ENCODE measurements at regions not wholly inside any gene's neighbourhood (a gene's known extent, or its start where the extent isn't known, plus 50 kb on each side); places are given as distances from the start of the nearest gene placed in this dataset.

DNA sequence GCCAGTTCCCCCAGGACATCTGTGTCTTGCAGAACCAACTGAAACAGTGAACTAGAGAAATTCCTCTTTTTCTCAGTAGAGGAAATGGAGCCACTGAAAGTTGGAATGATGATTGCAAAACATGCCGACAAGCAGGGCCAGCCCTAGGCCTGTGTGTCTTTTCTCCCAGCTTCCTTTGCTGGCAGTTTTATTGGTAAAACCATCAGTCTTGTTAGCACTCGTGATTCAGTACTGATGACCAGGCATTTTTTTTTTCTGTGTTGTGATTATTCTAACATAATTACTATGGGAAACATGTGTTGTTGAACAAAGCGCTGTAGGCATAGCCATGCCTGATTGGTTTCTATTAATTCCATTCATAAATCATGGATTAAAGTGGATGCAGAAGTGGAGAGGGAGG, 620.7 kb downstream of the AACS start:
- no peak for DNase-seq

DNA sequence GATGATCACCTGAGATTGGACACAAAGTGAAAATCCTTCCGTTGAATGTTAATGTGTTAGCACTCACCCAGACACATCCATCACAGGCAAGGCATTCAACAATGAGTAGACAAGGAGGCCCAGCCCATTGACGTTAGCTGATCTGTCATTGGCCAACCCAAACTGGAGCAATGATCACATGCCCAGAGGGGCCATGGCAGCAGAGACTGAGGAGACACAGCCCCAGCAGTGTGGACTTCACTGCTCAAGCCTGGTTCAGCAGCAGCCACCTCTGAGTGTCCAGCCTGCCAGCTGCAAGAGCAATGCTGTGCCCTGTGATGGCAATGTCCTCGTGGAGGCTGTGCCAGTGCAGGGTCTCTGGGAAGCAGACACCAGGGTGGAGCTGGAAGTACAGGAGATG, 622.2 kb downstream of the AACS start:
- no peak for DNase-seq

DNA sequence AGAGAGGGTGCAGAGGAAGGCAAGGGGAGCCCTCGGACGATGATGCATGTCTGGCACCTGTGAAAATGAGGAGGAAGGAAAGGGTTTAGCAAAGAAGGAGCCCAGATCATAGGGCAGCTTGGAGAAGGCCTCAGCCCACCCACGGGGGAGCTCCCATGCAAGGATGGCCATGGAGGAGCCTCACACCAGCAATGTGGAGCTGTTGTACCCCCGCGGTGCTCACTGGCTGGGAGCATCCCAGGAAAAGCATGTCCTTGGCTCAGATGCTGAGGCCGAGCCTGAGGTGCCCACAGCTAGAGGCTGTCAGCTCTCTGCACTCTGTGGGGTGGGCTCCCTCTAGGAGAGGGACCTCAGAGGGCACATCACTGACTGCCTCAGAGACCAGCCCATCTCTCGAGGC, 622.6 kb downstream of the AACS start:
- no peak for DNase-seq

DNA sequence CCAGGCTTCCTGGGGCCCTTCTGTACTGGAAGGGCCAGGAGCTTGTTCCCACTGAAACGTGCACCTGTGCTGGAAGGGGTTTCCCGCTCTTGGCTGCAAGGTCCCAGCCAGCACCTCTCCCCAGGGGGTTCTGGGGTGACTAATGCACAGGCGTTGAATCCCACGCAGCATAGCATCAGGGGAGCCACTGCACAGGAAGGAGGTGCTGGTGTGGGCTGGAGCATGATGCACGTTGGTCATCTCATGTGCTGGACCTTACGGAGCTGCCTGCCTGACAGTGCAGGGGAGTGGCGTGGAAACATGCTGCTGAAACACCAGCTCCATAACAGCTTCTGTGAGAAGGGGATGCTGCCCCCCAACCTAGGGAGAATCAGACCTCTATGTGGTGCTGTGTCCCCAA, 623.0 kb downstream of the AACS start:
- no peak for DNase-seq

DNA sequence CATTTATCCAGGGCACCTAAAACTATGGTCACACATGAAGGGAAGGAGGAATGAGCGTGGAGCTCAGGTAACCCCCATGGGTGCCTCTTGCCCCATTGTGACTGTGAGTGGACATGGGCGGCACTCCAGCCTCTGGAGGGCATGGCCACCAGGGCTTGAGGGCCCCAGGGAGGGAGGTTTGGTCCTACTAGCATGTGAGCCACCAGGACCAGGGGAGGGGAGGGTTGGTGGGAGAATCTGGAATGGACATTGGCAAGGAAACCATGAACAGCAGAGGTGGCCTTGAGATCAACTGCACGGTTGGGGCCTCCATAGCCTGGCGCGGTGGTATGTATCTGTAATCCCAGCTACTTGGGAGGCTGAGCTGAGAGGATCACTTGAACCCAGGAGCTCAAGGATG, 623.6 kb downstream of the AACS start:
- no peak for DNase-seq

DNA sequence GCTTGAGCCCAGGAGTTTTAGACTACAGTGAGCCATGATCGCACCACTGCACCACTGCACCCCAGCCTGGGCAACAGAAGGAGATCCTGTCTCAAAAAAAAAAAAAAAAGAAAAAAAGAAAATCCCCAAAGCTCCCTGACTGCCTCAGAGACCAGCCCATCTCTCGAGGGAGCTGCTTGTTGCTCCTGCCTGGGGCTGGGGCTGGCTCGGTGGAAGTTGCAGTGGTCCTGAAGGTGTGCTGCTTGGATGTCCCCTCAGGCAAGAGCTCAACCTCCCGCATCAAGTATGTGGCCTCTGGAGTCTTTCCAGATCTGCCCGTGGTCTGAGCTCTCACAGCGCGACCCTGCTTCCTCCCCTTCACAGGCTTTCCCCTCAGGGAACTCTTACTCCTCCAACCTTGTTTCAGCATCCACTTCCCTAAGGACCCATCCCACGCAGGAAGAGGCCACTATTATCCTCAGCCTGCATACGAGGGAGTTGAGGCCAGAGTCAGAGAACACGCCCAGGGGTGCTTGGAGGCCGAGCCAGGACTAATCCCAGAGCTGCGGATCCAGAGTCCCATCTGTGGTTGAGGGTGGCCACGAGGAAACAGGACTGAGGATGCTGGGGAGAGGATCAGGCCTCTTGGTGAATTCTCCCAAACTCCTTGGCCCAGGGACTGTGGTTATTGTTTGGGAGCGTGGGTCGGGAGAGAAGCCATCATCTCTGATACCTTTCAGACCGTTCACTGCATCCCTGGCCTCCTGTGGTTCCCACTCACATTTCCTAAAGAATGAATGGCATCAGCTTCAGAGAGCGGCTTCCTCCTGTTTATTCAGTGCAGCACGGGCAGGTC, 624.6 kb downstream of the AACS start:
- DNase-seq = no peak

DNA sequence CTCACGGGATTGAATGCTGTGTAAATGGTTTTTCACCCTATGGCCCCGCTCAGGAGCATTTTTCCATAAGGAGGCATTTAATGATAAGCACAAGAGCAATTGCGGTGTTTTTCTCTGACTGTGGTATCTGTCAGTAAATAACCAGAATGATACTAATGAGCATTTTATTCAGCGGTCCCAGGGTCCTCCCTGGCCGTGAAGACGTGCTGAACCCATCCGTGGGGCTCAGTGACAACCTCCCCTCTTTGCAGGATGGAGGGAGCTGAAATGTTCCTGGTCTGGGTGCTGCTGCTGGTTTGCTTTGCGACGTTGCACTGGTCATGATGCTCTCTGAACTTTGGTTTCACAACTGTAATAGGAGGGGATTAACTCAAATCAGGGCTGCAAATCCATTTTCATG, 625.6 kb downstream of the AACS start:
- DNase-seq = no peak

DNA sequence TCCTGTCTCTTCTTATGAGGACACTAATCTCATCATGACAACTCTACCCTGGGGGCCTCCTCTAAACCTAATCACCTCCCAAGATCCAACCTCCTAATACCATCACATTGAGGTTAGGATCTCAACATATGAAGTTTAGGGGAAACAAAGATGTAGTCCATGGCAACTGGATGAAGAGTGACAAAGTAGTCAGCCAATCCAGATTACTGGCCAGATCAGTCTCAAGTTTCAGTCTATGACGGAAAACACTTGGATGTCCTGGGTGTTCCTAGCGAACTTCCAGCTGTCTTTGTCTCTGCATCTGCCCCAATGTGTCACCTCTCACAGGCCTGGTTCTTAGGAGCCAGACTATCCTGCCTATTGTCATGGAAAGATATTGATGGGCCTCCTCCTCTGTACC, 630.8 kb downstream of the AACS start:
- no peak for DNase-seq

DNA sequence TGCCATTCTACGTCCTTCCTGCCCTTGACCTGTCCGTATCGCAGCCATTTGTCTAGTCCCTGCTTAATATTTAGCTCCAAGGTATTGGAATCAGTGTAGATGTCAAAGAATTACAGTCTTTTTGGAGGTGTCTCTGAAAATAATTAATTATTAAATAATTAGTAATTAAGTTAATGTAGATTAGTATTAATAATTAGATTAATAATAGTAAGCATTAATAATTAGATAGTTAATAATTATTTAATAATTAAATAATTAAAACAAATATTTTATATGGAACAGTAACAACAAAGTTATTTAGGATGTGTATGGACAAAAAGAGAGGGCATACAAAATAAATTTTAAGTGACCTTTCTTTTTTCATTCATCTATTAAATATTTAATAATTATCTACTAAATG, 639.6 kb downstream of the AACS start:
- no peak for DNase-seq

DNA sequence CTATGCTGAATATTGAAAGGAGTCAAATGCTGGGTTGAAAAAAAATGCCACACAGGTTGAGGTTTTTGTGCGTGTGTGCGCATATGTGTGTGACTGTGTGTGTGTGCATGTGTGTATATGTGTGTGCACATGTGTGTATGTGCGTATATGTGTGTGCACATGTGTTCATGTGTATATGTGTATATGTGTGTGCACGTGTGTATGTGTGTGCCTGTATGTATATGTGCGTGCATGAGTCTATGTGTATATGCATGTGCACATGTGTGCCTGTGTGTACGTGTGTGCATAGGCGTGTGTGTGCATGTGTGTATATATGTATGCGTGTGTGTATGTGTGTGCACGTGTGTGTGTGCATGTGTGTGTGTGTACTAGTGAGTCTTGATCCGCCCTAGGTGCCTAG, 655.7 kb downstream of the AACS start:
- DNase-seq = no peak

DNA sequence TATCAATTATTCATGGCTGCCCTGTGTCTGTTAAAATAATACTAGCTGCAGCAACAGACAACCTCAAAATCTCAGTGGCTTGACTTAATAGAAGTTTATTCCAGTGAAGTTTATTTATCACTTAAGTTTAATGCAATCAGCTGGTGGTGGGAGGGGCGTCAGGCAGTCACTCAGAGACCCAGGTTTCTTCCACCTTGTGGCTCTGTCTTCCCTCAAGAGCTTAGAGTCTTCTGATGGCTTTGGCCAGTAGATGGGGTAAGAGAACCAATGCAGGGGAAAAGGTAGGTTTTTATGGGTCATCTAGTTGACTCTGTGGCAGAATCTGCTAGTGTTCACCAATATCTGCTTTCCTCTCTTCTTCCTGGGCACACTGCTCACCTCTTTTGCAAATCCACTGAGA, 668.9 kb downstream of the AACS start:
- DNase-seq = no peak

DNA sequence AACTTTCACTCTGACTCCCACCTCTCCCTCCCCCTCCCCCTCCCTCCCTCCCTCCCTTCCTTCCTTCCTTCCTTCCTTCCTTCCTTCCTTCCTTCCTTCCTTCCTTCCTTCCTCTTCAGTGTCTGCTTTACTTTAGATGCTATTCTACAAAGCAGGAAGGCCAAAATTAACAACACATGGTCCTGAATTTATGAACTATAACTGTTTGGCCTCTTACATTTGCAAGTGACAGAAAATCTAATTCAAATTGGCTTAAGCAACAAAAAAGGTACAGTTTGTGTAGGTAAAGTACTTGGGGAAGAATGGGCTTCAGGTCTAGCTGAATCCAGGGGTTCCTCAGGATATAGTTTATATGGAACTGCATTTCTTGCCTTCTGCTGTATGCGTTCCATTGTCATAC, 673.0 kb downstream of the AACS start:
- no peak for DNase-seq

DNA sequence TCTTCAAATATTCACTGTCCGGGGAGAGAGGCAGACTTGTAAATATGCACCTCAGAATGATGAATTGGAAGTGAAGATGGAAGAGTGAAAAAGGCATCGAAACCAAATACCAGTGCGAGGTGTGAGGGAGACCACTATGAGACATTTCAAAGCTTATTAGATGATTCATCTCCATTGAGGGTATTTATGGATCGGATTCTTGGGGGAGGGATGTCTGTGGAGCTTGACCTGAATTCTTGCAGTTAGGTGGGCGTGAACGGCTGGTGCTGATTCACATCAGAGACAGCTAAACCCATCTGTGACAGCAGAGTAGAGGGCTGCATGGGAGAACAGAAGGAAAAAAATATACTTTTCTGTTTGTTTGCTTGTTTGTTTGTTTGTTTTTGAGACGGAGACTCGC, 677.2 kb downstream of the AACS start:
- no peak for DNase-seq

DNA sequence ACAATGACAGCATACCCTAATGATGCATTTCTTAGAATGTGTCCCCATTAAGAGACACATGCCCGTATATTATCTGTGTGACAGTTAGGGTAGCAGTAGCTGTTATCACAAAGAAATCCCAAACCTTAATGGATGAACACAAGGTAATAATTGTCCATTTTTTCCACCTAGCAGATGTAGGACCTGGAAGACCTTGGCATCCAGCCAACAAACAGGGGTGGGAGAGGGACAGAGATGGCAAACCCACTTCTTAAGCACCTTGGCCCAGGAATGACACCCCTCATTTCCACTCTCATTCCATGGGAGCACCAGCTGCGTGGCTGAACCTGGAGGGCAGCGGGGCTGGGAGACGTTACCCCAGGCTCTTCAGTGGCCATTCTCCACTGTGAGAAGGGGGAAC, 679.0 kb downstream of the AACS start:
- no peak for DNase-seq

DNA sequence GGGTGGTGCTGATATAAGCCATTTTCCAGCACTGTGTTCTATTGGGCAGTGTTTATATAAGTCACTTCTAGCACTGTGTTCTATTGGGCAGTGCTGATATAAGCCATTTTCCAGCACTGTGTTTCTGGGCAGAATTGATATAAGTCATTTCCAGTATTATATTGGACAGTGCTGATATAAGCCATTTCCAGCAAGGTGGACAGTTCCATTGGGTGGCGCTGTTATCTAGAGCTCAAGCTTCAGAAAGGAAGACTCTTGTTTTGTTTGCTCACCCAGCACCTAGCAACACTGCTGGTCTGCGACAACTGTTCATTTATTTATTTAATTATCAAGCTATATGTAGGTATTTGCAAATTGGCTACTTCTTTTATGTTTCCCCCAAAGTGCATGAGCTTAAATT, 690.3 kb downstream of the AACS start:
- no peak for DNase-seq

DNA sequence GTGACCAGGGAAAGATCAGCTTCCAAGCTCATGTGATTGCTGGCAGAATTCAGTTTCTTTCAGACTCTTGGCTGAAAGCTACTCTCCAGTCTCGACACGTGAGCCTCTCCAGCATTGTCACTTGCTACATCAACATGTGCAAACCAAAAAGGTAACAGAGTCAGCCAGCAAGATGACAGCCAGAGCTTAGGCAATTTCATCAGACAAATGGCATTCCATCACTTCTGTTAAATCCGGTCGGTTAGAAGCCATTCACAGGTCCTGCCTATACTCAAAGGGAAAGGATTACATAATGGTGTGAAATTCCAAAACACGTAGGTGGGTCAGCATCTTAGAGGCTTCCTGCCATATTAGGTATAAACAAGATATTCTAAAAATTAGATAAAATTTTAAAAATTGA, 700.9 kb downstream of the AACS start:
- DNase-seq = no peak

DNA sequence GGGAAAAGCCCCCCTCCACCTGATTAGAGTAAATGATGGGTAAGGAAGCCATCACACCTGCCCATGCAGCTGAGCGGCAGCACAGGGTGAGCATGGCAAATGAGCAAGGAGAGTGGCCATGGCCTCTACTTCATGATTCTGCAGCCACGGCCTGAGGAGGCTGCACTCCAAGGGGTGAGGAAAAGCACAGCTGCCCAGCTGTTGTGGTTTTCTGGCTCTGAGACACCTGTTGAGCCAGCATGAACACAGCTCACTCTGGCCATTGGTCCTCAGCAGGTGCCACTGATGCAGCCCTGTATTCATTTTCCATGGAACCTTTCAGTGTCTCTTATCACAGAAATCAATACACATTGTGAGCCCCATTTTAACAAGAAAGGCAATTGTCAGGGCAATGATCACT, 707.2 kb downstream of the AACS start:
- no peak for DNase-seq

DNA sequence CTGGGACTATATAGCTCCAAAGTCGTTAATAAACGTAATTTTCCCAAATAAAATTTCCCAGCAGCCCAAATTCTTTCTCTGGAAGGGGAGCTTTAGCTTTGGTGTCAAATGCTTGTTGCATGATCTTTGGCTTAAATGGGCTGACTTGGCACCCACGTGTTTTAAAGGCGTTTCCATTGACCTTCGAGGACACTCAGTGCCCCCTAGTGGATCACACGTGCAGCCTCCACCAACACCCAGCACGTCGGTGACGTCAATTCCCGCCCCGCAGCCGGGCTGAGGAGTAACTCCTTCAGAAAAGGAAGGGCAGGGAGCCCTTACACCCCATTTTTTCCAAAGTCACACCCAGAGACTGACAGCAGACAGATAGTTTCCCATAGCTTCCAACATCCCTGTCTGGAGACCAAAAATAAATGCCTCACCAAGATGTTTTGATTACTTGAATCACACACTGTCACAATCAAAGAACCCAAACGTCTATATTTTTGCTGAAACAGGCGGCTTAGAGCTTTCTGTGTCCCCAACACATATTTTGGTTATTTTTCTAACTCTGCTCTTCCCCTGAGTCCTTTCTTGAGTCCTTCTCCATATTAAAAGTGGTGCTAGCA, 707.9 kb downstream of the AACS start:
- DNase-seq = peak; percentile 38

DNA sequence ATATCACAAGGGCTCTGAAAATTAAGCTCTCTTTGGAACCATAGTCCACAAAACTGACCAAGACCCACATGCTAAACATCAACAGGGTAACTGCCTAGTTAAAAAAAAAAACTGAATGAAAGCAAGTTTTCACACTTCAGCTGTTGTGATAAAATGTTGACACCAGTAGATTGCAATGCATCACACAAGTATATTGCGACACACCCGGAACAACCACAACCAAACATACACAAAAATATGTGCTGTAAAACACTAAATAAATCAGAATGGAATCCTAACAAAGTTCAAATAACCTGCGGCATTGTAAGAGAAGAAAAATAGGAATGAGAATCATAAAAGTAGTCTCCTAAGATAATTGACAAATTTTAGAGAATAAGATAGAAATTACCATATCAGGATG, 710.3 kb downstream of the AACS start:
- no peak for DNase-seq

DNA sequence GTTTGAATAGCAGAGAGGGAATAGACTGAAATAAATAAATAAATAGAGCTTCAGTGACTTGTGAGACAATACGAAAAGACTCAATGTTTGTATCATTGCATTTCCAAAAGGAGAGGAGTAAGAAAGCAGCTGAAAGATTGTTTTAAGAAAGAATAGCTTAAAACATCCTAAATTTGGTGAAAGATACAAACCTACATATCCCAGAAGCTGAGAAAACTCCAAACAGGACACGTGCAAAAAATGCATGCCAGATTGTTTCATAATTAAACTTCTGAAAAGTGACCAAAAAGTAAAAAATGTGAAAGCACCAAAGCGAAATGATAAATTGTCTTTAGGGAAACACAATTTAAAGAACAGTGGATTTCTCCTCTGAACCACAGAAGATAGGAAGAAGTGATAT, 711.0 kb downstream of the AACS start:
- no peak for DNase-seq

DNA sequence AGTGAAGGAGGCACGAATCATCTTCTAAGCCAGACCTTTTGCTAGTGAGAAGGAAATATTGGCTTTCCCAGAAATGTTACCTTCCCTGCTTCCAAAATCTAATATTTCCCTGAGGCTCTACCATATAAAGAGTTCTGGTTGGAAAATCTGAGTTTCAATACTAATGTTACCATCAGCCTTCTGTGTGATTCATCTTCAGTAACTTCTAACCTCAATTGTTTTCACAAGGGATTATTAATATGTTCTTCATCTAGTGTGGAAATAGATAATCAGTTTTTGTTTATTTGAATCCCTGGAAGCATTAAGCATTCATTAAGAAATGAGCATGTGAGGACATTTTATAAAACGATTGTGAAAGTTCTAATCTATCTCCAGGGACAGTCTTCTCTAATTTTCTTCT, 720.9 kb downstream of the AACS start:
- no peak for DNase-seq

DNA sequence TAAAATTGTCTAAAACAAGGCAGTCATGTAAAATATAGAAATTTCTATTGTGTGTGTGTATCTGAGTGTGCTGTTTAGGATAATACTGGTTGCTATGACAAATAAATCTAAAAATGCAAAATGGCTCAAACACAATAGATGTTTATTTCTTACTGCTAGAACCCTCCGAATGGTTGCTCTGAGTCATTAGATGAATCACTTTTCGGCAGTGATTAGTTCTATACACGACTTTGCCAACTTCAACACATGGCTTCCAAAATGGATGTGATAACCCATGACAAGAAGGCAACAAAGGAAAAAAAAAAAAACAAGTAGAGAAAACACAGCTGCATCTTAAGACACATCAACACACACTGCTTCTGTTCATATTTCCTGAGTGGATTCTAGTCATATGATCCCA, 729.2 kb downstream of the AACS start:
- no peak for DNase-seq

DNA sequence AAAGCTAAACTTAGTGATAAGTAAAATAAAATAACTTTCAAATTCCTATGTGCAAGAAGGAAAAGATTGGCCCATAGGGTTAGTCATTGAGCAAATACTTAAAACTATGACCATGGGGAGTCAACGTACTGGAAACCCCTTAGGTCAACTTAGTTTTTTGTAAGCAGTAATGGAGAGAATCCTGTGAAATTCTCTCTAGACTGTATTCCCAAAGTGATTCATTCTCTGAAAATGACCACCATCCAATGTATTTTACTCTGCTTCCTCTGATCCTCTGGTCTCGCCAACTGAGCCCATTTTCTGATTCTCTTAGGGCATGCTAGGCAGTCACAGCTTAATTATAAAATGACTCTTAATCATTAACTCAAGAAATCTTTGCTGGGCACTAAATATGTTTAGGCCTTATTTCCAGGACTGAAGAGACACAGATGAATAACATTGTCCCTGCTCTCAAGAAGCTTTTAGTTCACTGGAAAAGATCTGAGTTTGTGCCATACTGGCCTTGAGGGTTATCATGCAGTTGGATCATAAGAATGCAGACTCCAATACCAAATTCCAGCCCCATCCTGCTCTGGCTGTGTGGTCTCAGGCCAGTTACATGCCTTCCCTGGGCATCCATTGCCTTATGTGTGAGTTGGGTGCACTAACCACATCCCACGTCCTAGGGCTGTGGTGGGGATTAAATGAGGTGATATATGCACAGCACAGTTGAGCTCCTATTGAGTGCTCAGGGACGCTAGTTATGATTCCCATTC, 732.4 kb downstream of the AACS start:
- DNase-seq = no peak

DNA sequence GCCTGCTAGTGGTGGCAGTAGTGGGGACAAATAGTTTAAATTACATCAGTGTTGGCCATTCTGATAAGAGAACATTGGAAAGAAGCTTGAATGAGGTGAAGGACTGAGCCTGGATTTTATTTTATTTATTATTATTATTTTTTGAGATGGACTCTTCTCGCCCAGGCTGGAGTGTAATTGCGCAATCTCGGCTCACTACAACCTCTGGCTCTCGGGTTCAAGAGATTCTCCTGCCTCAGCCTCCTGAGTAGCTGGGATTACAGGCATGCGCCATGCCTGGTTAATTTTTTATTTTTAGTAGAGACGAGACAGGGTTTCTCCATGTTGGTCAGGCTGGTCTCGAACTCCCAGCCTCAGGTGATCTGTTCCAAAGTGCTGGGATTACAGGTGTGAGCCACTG, 739.4 kb downstream of the AACS start:
- no peak for DNase-seq
